Breast epithelium (tissue), 4 donors: ENCODE measurements at regions not wholly inside any gene's neighbourhood (a gene's known extent, or its start where the extent isn't known, plus 50 kb on each side); places are given as distances from the start of the nearest gene placed in this dataset.

Experiments used
- DNase-seq, 2 donors: peaks; one replicate each; pipeline ENCODE4 v3.0.0-alpha.2; 2019; ENCODE audit warnings: low spot score in 2 of 2
- H3K27ac ChIP-seq, 2 donors: fragments of 200-600 bp; sonication (generic) in 1 of 2; one replicate each; pipeline ENCODE4 v1.5.1; 2016 to 2019; ENCODE audit warnings: mild to moderate bottlenecking in 1 of 2
- H3K27me3 ChIP-seq, 2 donors: fragments of 200-600 bp; sonication (generic) in 1 of 2; one replicate each; pipeline versions ENCODE4 v1.5.1 to v1.6.0; 2017 to 2019; ENCODE audit warnings: control low read depth in 1 of 2, mild to moderate bottlenecking in 1 of 2
- H3K36me3 ChIP-seq: fragments of 200-600 bp; one replicate; pipeline ENCODE4 v1.5.1; 2019
- H3K4me1 ChIP-seq, 2 donors: fragments of 200-600 bp; sonication (generic); one replicate each; pipeline ENCODE4 v1.5.1; 2016 to 2019; ENCODE audit warnings: control low read depth in 1 of 2
- H3K4me3 ChIP-seq, 3 donors: fragments of 200-600 bp; sonication (generic); 1 replicate in 2 of 3; 2 replicates in 1 of 3; pipeline ENCODE4 v1.5.1; 2016 to 2019; ENCODE audit warnings: mild to moderate bottlenecking in 3 of 3, moderate library complexity in 2 of 3
- H3K9me3 ChIP-seq, 2 donors: fragments of 200-600 bp; sonication (generic) in 1 of 2; one replicate each; pipeline ENCODE4 v1.5.1; 2016 to 2019; ENCODE audit warnings: control low read depth in 1 of 2
- POLR2A ChIP-seq: fragments of 450-650 bp; IDR thresholded peaks from one replicate; pipeline ENCODE4 v1.6.1; 2016; ENCODE audit warnings: antibody characterized with exemption, mild to moderate bottlenecking, moderate library complexity
- POLR2AphosphoS5 ChIP-seq, 3 donors: sonication (generic); formaldehyde crosslinking; IDR thresholded peaks; one replicate each; pipeline ENCODE4 v1.6.1; 2017; ENCODE audit warnings: antibody characterized with exemption in 3 of 3
- intact Hi-C: fragments of 100-400 bp; cut with DNase I; formaldehyde crosslinking; loops from one replicate; pipeline ENCODE4 v1.15.1; 2023; ENCODE audit warnings: low total_unique reads
- TF ChIP-seq, protein P1 (sequence below), 3 donors: fragments of 450-650 bp; IDR thresholded peaks; one replicate each; pipeline ENCODE4 v1.5.1; 2016 to 2017; ENCODE audit warnings: antibody characterized with exemption in 3 of 3, mild to moderate bottlenecking in 3 of 3, moderate library complexity in 3 of 3

DNA sequence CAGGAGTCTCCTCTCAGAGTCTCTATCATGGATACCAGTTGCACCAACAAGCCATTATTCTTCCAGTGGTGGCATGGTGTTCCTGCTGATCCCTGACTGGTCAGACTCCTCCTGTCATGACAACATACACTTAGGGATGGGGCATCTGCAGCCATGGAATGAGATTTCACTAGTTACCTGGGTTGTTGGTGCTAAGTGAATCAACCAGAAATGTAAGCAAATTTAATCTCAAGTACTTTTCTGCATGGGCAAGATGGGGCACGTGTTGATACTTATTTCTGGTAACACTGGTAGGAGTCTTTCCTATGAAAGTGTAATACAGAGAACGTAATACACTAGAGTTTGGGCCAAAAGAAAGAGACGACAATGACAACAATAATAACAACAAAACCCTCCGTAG, 211.5 kb upstream of the FOXN3 start:
- intact Hi-C loops = no loop called here
- no peaks in the 10 kb centered on the region for H3K27me3 ChIP-seq
- no peaks in the 10 kb centered on the region for H3K36me3 ChIP-seq
- TF ChIP-seq POLR2AphosphoS5 (IDR thresholded peaks at IDR 0.05) (no peak), POLR2A (no peak)
- TF ChIP-seq, protein P1, sequence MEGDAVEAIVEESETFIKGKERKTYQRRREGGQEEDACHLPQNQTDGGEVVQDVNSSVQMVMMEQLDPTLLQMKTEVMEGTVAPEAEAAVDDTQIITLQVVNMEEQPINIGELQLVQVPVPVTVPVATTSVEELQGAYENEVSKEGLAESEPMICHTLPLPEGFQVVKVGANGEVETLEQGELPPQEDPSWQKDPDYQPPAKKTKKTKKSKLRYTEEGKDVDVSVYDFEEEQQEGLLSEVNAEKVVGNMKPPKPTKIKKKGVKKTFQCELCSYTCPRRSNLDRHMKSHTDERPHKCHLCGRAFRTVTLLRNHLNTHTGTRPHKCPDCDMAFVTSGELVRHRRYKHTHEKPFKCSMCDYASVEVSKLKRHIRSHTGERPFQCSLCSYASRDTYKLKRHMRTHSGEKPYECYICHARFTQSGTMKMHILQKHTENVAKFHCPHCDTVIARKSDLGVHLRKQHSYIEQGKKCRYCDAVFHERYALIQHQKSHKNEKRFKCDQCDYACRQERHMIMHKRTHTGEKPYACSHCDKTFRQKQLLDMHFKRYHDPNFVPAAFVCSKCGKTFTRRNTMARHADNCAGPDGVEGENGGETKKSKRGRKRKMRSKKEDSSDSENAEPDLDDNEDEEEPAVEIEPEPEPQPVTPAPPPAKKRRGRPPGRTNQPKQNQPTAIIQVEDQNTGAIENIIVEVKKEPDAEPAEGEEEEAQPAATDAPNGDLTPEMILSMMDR (IDR thresholded peaks at IDR 0.05) = no peak
- no peak for DNase-seq
- no peak overlapping the region for H3K27ac ChIP-seq
- H3K4me1 ChIP-seq = no peaks in the 10 kb centered on the region
- H3K9me3 ChIP-seq = no peaks in the 10 kb centered on the region
- H3K4me3 ChIP-seq = no peak overlapping the region

- intact Hi-C loops = no loop called here
- no peaks in the 10 kb centered on the region for H3K4me1 ChIP-seq
These were observed 209.3 kb upstream of the FOXN3 start for GRCh38 chr14:89626233-89626806.

GRCh38 chr14:89625731-89626232, 208.7 kb upstream of the FOXN3 start:
- intact Hi-C loops = no loop called here
- Histone ChIP-seq H3K36me3 (no peaks in the 10 kb centered on the region), H3K4me1 (no peaks in the 10 kb centered on the region), H3K27me3 (no peaks in the 10 kb centered on the region), H3K4me3 (no peak overlapping the region), H3K9me3 (no peaks in the 10 kb centered on the region), H3K27ac (no peak overlapping the region)
- TF ChIP-seq, protein P1 (IDR thresholded peaks at IDR 0.05) = no peak
- TF ChIP-seq POLR2AphosphoS5 (IDR thresholded peaks at IDR 0.05) (no peak), POLR2A (no peak)
- DNase-seq = no peak

More at GRCh38 chr14:89626233-89626806, 209.3 kb upstream of the FOXN3 start:
- no peaks in the 10 kb centered on the region for H3K36me3 ChIP-seq
- H3K4me3 ChIP-seq = no peak overlapping the region
- H3K27ac ChIP-seq = no peak overlapping the region
- H3K27me3 ChIP-seq = no peaks in the 10 kb centered on the region
- TF ChIP-seq POLR2A = no peak
- no peak for TF ChIP-seq POLR2AphosphoS5 (IDR thresholded peaks at IDR 0.05)
- TF ChIP-seq, protein P1 (IDR thresholded peaks at IDR 0.05) = no peak
- no peak for DNase-seq
- no peaks in the 10 kb centered on the region for H3K9me3 ChIP-seq

DNA sequence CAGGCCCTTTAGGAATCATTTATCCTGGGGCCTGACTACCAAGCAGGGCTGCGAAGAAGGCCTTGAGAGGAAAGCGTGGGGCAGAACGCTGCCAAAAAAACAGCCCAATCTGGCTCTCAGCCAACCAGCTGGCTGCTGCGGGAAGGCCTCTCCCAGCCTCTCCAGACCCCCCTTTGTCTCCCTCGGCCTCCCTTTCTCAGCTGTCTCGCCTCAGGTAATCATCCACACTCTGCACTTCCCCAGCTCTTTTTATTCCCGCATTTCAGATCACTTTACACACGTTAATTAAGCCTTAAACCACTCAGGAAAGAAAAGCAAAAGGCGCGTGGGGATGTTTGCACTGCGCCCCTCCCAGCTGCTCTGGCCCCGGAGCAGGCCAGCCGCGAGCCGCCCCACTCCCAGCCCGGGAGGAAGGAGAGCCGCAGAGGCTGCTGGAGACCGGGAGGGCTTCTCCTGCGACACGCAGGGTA, 208.2 kb upstream of the FOXN3 start:
- intact Hi-C loops = no loop called here
- H3K4me3 ChIP-seq = no peak overlapping the region
- no peaks in the 10 kb centered on the region for H3K4me1 ChIP-seq
- H3K27ac ChIP-seq = no peak overlapping the region
- no peaks in the 10 kb centered on the region for H3K27me3 ChIP-seq
- no peaks in the 10 kb centered on the region for H3K9me3 ChIP-seq
- DNase-seq = no peak
- no peaks in the 10 kb centered on the region for H3K36me3 ChIP-seq
- TF ChIP-seq POLR2A (no peak), POLR2AphosphoS5 (IDR thresholded peaks at IDR 0.05) (no peak)
- TF ChIP-seq, protein P1 (IDR thresholded peaks at IDR 0.05) = no peak

DNA sequence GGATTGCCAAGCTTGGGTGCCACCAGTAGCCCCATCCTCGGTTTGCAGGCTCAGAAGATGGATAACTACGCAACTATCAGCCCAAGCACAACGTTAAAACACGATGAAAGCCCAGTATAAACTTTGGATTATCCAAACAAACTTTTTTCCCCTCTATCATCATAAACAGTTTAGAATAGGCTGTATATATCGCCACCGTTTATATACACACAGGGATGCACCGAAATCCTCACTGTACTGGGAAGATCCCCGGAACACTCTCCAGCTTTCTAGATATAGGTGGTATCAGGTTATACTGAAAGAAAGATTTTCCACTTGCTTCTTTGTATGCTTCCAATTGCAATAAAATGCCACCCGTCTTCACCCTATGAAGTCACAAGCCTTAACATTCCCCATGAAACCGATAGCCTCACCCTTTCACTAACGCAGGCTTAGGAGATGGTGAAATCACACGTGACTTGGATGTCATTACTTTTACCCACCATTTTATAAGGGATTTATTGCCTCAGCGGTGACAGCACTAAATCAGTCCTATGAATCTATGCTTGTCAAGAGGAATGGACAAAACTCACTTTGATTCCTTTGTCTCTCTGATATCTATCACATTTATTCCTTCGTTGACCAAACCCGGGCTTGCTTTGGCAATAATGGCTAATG, 207.6 kb upstream of the FOXN3 start:
- TF ChIP-seq POLR2A = no peak
- TF ChIP-seq POLR2AphosphoS5 (IDR thresholded peaks at IDR 0.05) = no peak
- TF ChIP-seq, protein P1 (IDR thresholded peaks at IDR 0.05) = no peak
- H3K9me3 ChIP-seq = no peaks in the 10 kb centered on the region
- H3K4me1 ChIP-seq = no peaks in the 10 kb centered on the region
- DNase-seq = no peak
- intact Hi-C loops = no loop called here
- no peak overlapping the region for H3K27ac ChIP-seq
- H3K4me3 ChIP-seq = no peak overlapping the region
- no peaks in the 10 kb centered on the region for H3K36me3 ChIP-seq
- H3K27me3 ChIP-seq = no peaks in the 10 kb centered on the region
